GM12878 (cell line): ENCODE measurements at regions not wholly inside any gene's neighbourhood (a gene's known extent, or its start where the extent isn't known, plus 50 kb on each side); places are given as distances from the start of the nearest gene placed in this dataset.

Experiments
- ATAC-seq: fragments of 200-7000 bp; cut with Tn5 transposase; 3 replicates; pipeline ENCODE4 v1.9.1; 2020; ENCODE audit warnings: mild to moderate bottlenecking, moderate library complexity
- BruUV-seq: library from RNA; stranded (reverse); fragments of 400-500 nt; replicated peaks from 2 replicates; lab custom pipeline; 2021; lab: Mats Ljungman, UMichigan
- CTCF ChIA-PET: fragments of 300-600 bp; sonication (Branson Sonifier 250); formaldehyde crosslinking; extraction: SDS; loops from one replicate; lab custom pipeline; 2021; ENCODE audit warnings: inconsistent platforms; lab: Yijun Ruan, JAX
- POLR2A ChIA-PET: fragments of 350-600 bp; formaldehyde crosslinking; extraction: SDS; loops from one replicate; lab custom pipeline; 2021; ENCODE audit warnings: inconsistent platforms; lab: Charles Lee
- RAD21 ChIA-PET: fragments of 300-600 bp; sonication (Branson Sonifier 250); formaldehyde crosslinking; loops from one replicate; lab custom pipeline; 2023; ENCODE audit warnings: antibody characterized with exemption; ENCODE audit not compliant: unreplicated experiment; lab: Charles Lee
- SMC1A ChIA-PET: fragments of 300-600 bp; sonication (Branson Sonifier 250); formaldehyde crosslinking; loops from one replicate; lab custom pipeline; 2023; ENCODE audit not compliant: unreplicated experiment, uncharacterized antibody; lab: Charles Lee
- DNase-seq: peaks from one replicate; pipeline ENCODE4 v3.0.0-alpha.2; 2011; ENCODE audit warnings: low read depth, low spot score
- FAIRE-seq: peaks from 3 replicates; lab custom pipeline; 2011; peaks lifted over from hg19 to GRCh38; lab: Jason Lieb, UNC
- H2AFZ ChIP-seq: 2 replicates; pipeline ENCODE4 v1.6.0; 2011; ENCODE audit warnings: low read depth, low read length, control low read depth; ENCODE audit not compliant: control insufficient read depth
- H3K27ac ChIP-seq: 2 replicates; pipeline ENCODE4 v1.5.1; 2011; ENCODE audit warnings: control low read depth; ENCODE audit not compliant: control insufficient read depth, insufficient read depth
- H3K27me3 ChIP-seq, 2 experiments: replicated peaks in 1 of 2; 2 replicates each; pipeline versions ENCODE4 v1.6.0 to v1.6.1; 2011; ENCODE audit warnings: low read length in 1 of 2; ENCODE audit not compliant: control insufficient read depth in 2 of 2, insufficient read depth in 2 of 2
- H3K36me3 ChIP-seq, 2 experiments: 2 replicates each; pipeline ENCODE4 v1.5.1; 2011; ENCODE audit warnings: low read length in 1 of 2; ENCODE audit not compliant: control insufficient read depth in 2 of 2, insufficient read depth in 2 of 2
- H3K4me1 ChIP-seq: 2 replicates; pipeline ENCODE4 v1.6.1; 2011; ENCODE audit warnings: mild to moderate bottlenecking, low read length, moderate library complexity, mixed read lengths; ENCODE audit not compliant: control insufficient read depth, insufficient read depth
- H3K4me2 ChIP-seq: 2 replicates; pipeline ENCODE4 v1.6.0; 2011; ENCODE audit warnings: control low read depth; ENCODE audit not compliant: control insufficient read depth, insufficient read depth
- H3K4me3 ChIP-seq: fragments of 200-600 bp; sonication (generic); 2 replicates; pipeline ENCODE4 v1.5.1; 2016
- H3K79me2 ChIP-seq: 2 replicates; pipeline ENCODE4 v1.6.0; 2011; ENCODE audit warnings: low read length; ENCODE audit not compliant: control insufficient read depth, insufficient read depth
- H3K9ac ChIP-seq: 2 replicates; pipeline ENCODE4 v1.8.0; 2011; ENCODE audit warnings: low read length, control low read depth, mixed read lengths; ENCODE audit not compliant: control insufficient read depth, insufficient read depth
- H3K9me3 ChIP-seq: replicated peaks from 3 replicates; pipeline ENCODE4 v1.5.1; 2011; ENCODE audit warnings: mild to moderate bottlenecking, low read length; ENCODE audit not compliant: control insufficient read depth, insufficient read depth
- H4K20me1 ChIP-seq: 2 replicates; pipeline ENCODE4 v1.6.0; 2011; ENCODE audit not compliant: control insufficient read depth, insufficient read depth
- CHD4 ChIP-seq: fragments of 200-600 bp; sonication (generic); IDR thresholded peaks from 2 replicates; pipeline ENCODE4 v1.6.1; 2016; ENCODE audit warnings: mild to moderate bottlenecking
- E4F1 ChIP-seq: fragments of 450-650 bp; IDR thresholded peaks from 2 replicates; pipeline ENCODE4 v1.6.1; 2018; ENCODE audit warnings: borderline replicate concordance, mild to moderate bottlenecking; ENCODE audit not compliant: partially characterized antibody
- MTA3 ChIP-seq: IDR thresholded peaks from 2 replicates; pipeline ENCODE4 v1.6.1; 2012; ENCODE audit warnings: low read length, inconsistent platforms, borderline replicate concordance
- PKNOX1 ChIP-seq: fragments of 450-650 bp; IDR thresholded peaks from 2 replicates; pipeline ENCODE4 v1.6.1; 2016; ENCODE audit warnings: mild to moderate bottlenecking
- SUPT20H ChIP-seq: IDR thresholded peaks from 2 replicates; pipeline ENCODE4 v1.6.1; 2011; ENCODE audit warnings: low read depth, mild to moderate bottlenecking, low read length, moderate library complexity, borderline replicate concordance; ENCODE audit not compliant: control insufficient read depth
- SUZ12 ChIP-seq: fragments of 200-600 bp; sonication (generic); IDR thresholded peaks from one replicate; pipeline ENCODE4 v1.6.1; 2018; ENCODE audit warnings: antibody characterized with exemption, mild to moderate bottlenecking; ENCODE audit not compliant: unreplicated experiment
- ZBTB40 ChIP-seq: fragments of 450-650 bp; IDR thresholded peaks from 2 replicates; pipeline ENCODE4 v1.6.1; 2016; ENCODE audit warnings: mild to moderate bottlenecking, moderate library complexity, borderline replicate concordance
- WGBS: methylation state at CpG from one replicate; pipeline ENCODE4 v1.1.6; 2016; ENCODE audit warnings: low lambda C conversion rate; ENCODE audit not compliant: insufficient replicate concordance, insufficient coverage; ENCODE audit errors: missing lambda C conversion rate; 5-methylcytosine and 5-hydroxymethylcytosine counted together
- in situ Hi-C: fragments of 300-500 bp; cut with MboI; formaldehyde crosslinking; loops from 9 replicates; pipeline ENCODE4 v1.14.3; 2018; ENCODE audit warnings: mixed read lengths
- intact Hi-C: fragments of 100-400 bp; cut with micrococcal nuclease; formaldehyde crosslinking; loops from one replicate; pipeline ENCODE4 v1.14.2; 2022; ENCODE audit not compliant: unreplicated experiment

DNA sequence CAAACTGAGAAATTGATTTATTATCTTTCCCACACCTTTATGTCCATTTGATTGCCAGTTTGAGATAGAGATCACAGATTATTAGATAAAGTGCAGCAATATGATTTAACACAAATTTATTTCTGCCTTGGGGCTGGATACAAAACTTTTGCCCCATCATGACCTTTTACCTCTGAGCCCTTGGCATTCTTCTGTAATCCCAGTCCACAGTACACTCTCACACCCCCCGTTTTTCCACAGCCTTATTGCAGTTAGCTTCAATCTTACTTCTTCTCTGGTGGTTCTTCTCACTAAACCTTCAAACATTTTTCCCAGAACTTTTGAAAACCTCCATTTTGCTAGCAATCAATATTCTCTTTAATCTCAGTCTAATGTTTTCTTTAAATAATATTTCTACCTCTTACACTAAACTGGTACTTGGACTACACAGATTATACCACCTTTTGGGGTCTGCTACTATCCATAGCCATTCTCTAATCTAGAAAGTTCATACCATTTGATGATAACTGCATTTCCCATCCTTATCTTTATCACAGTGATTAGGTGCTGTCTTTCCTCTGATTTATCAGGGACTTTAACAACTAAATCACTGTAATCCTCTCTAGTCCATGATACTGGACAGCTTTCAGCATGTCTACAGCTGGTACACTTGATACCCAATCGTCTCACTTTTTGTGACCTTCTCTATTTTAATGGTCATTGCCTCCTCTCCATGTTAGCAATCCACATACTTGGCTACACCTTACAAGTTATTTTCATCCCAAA lies 186.7 kb upstream of the PDE3A start:
- in situ Hi-C loops (no loop called here), intact Hi-C loops (no loop called here)
- BruUV-seq, result no TSS peak
- RAD21 ChIA-PET, result no interaction called here
- no peak for FAIRE-seq
- ATAC-seq, result no peak
- H4K20me1 ChIP-seq, result no peaks in the 10 kb centered on the region
- CTCF ChIA-PET, result no interaction called here
- SMC1A ChIA-PET, result no interaction called here
- H3K9me3 ChIP-seq, result no peaks in the 10 kb centered on the region
- no peak overlapping the region for H3K4me2 ChIP-seq
- H3K36me3 ChIP-seq, result no peaks in the 10 kb centered on the region
- no peak for TF ChIP-seq ZBTB40
- no peak for TF ChIP-seq E4F1
- TF ChIP-seq SUPT20H, result no peak
- TF ChIP-seq PKNOX1, result no peak
- TF ChIP-seq CHD4, result no peak
- TF ChIP-seq MTA3, result no peak
- TF ChIP-seq SUZ12, result no peak
- H3K27me3 ChIP-seq, result no peaks in the 10 kb centered on the region
- no peaks in the 10 kb centered on the region for H3K4me1 ChIP-seq
- POLR2A ChIA-PET, result no interaction called here
- no peak for DNase-seq
- H3K79me2 ChIP-seq, result no peaks in the 10 kb centered on the region
- no peak overlapping the region for H3K27ac ChIP-seq
- H2AFZ ChIP-seq, result no peak overlapping the region
- H3K9ac ChIP-seq, result no peak overlapping the region
- WGBS, result 2% methylated on average over 2 of the region's 2 CpGs
- H3K4me3 ChIP-seq, result no peak overlapping the region
